ENCODE measurements at regions not wholly inside any gene's neighbourhood (a gene's known extent, or its start where the extent isn't known, plus 50 kb on each side); places are given as distances from the start of the nearest gene placed in this dataset.
"Not testable (repeated sequence)": the region's sequence is repeated elsewhere in the genome, so short reads cannot be mapped to it uniquely, and the experiment has no call there.

DNA sequence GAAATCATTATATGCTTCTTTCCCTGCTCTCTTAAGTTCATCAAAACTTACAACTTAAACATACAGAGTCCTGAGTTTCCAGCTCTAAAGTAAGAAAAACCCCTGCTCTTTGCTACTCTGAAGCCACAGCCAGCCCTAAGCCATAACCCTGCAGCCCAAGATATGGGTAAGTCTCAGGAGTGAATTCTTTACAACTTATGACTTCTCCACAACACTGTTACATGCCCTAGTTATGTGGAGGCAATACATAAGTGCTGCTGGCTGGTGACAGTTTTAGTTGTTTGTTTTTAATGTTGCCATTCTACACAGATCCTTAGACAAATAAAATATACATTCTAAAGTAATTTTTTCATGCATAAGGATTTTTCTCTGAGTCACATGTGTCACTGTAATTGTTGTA lies 100.2 kb downstream of the FBXO8 start:
- no peak for DNase-seq

DNA sequence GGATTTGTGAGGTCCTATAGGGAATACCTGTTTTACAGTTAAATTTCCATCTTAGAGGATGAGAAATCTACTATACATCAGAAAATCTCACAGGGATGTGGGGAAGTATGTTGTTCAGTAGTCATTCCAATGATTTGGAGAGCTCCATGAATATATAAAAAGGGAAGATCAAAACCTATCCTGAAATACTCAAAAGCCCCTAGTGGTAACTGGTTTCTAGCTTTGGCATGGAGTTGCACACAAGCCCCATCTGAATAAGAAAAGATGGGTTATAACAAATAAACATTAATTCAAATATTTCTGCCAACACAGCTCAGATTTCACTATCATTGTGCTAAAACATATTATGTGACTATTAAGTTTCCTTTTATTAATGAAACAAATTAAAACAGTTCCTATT lies 101.6 kb downstream of the FBXO8 start:
- DNase-seq: no peak

DNA sequence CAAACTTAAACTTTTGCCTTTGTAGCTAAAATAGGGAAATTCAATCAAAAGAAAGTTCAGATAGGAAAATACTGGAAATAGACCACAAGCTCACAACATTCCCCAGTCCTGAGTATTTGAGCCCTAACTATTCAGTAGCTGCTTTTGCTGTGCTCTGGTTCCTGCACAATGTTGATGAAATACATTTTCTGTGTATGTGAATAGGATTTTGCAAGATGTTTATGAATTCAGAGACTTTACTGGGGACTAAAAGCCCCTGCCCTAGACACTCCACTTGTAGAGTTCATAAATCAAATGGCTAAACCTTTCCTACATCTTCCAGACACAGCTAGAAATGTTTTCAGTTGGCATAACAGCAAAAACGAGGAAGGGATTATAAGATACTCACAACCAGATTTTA lies 105.9 kb downstream of the FBXO8 start:
- DNase-seq: no peak

DNA sequence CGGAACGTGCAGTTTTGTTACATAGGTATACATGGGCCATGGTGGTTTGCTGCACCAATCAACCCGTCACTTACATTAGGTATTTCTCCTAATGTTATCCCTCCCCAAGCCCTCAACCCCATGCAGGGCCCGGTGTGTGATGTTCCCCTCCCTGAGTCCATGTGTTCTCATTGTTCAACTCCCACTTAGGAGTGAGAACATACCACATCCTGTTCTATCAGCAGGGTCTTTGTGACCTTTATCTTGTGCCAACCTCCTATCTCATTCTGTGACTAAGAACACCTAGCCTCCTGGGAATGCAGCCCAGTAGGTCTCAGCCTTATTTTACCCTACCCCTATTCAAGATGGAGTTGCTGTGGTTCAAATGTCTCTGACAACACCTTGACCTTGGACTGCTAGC lies 107.6 kb downstream of the FBXO8 start:
- DNase-seq: not testable (repeated sequence)

DNA sequence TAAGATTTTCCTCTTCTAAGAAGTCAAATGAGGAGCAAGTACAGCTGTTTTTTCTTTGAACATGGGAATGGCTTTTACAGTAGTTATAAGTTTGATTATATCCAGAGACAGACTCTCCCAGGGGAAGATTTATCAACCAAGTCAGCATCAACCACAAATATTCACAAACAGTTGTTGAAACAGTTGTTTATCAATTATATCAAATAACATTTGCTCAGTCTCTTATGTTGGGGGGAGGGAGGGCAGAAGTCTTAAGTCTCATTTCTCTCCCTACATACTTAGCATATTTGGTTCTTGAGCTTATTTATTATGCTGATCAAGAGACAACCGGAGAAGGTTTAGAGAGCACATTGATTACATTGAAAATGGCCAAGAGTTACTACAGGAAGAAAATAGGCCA lies 110.1 kb downstream of the FBXO8 start:
- DNase-seq: no peak

DNA sequence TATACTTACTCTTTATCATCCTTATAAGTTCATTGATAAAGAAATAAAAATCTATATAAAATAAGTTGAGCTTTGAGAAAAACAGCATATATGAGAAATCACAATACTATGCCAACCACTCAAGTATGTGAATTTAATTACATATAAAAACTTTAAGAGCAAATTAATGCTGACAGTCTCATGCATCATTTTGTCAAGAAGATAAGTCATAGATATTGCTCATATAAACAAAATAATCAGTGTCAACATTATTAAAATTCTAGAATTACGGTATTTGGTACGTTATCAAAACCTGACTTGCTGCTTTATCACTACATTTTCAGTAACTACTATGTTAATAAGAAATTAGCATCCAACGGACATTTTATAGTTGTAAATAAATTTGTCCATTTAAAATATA lies 111.2 kb downstream of the FBXO8 start:
- no peak for DNase-seq

DNA sequence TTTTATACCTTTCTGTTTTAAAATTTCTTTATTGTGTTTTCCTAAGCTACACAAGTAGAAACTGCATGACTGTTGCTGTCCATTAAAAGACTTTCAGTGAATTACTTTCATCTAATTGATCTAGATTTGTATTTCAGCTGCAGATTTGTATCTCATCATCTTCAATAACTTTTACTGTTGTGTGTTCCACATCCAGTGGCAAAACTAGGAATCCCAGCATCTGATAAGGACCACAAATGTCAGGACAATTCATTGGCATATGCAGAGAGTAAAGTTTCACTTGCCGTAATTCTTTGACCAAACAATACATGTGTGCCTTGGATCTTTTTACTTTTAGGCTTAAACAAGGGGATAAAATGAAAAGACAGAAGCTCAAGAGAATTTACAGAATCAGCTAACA lies 112.6 kb downstream of the FBXO8 start:
- no peak for DNase-seq

DNA sequence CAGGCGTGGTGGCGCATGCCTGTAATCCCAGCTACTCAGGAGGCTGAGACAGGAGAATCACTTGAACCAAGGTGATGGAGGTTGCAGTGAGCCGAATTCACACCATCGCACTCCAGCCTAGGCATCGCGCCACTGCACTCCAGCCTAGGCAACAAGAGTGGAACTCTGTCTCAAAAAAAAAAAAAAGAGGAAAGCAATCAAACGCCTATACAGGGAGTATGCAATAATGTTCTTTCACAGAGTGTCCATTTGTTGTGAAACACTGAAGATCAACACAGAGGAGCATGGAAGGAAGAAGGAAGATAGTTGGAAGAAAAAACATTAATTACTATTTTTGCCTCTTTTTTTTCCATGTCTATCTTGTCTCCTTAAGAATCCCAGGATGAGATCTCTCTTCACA lies 113.4 kb downstream of the FBXO8 start:
- DNase-seq: no peak

DNA sequence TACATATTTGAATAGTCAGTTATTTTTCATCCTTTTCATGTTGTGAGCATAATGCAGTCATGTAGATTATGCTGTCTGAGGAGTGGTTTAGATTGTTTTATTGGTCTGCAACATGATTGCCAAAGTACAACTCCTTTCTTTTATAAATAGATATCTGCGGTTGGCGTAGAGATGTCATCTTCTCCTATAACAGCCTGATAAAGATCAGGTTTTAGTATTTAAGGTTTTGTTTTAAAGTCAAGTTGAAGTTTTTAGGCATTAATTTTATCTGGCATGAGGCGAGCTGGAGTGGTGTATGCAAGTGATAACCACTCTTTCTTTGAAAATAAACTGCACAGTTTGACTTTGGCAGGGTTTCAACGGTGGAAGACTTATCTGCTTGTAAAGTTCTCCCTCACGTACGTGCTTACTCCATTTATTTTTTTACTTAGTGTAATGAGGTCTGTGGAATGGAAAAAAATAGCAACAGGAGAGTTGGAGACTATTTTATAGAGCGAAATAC lies 126.3 kb downstream of the FBXO8 start:
- DNase-seq: no peak

DNA sequence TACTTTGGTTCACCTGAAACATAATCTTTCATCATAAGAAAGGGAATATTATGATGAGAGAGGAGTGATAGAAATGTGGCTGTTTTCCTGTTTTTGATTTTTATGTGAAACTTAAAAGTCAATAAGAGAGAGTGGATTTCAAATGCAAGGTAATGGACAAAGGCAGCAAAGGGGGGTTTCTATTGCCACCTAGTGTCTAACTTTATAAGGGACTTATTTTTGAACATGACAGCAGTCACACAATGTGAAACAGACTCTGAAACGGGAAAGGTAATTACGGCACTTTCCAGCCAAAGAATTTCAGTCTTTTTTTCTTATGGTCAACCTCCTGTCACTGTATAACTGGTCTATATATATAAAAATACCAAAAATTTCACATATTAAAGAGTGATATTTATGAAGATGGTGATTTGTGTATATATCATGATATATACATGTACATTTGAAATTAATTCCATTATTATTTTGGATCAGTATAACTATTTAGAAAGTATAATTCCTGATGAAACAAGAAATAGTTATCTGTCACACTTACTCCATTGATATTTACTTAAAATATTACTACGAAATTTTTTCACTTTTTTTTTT lies 127.1 kb downstream of the FBXO8 start:
- no peak for DNase-seq

DNA sequence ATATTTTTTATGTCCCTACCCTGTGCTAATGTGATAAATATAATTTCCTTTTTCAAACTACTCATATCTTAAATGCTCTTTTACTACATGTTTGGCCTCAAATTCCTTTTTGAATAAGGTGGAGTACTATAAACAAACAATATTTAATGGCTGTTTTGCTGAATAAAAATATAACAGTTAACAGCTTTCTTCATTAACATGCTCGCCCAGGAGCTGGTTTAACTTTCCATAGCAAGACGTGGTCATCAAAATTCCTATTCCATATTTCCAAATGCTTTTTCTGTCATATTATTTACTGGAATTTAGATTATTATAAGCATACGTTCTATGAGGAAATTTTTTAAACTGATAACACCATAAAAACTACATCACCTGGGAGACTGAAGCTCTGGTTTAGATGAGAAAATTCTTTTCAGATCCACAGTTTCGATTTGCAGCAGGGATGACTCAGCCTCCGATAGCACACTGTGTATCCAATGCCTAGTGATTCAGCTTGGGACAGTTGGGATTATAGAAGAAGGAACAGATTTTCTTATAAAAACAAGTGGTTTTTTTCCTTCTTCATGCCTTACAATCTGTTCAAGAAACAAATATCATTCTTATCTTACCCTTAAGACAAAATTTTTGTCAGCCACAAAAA lies 129.1 kb downstream of the FBXO8 start:
- no peak for DNase-seq

DNA sequence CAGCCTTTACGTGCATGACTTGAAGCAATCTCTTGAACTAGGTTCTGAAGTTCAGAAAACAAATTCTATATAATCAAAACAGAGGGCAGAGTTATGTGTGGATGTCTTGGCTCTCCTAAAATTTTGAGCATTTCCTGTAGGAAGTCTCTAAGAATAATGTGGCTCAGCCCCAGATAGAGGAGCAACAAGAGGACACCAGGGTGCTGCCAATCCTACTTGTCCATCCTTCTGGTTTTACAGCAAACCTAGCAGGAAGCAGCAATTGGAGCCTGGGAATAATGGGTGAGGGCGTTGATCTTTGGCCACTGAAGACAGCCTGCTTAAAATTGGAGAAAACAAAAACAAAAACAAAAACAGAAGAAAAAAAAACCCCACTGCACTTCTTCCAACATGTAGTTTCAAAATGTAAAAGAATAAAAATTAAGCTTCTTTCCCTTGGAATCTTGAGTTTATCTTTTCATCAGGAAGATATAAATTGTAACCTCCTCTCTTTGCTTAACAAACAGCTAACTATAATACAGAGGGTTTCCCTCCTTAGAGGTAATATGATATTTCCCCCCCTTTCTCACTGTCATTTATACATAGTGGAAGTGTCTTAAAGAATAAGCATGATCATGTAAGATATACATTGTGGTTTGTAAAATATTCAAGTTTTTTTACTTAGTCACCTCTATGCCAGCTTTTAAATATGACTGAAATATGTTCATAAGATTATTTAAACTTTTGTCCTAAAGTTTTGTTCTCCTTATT lies 130.6 kb downstream of the FBXO8 start:
- DNase-seq: no peak

DNA sequence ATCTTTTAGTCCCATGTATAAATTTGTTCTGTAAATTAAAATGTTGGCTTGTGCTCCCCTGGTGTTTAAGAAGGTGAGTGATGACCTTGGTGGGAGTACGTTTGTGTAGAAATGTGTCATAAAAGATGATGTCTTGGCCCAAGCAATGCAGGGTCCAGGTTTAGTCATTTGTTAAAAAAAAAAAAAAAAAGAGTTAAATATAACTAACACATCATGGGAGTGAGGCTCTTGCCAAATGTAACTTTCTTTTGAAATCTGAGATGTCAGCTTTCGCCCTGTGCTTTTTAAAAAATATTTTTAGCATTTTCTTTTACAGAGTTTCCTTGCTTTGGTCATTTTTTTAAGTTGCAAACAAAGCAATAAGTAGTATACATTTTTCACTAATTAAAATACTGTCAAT lies 135.6 kb downstream of the FBXO8 start:
- no peak for DNase-seq

DNA sequence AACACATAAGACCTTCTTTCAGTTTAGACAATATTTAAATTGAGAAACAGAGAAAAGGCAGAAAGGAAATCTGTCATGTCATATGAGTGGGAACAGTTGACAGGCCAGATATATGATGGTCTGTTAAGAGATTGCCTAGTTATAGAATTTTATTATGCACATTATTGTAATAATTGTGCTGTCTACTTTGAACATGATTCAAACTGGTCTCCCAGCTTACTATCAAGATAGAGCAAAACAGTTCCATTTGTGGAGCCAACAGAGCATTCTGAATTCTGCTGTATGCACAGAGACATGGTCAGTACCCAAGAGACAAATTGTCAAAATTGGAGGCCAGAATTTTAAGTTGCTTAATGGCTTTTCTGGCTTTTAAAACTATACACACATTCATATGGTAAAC lies 139.4 kb downstream of the FBXO8 start:
- DNase-seq: no peak

DNA sequence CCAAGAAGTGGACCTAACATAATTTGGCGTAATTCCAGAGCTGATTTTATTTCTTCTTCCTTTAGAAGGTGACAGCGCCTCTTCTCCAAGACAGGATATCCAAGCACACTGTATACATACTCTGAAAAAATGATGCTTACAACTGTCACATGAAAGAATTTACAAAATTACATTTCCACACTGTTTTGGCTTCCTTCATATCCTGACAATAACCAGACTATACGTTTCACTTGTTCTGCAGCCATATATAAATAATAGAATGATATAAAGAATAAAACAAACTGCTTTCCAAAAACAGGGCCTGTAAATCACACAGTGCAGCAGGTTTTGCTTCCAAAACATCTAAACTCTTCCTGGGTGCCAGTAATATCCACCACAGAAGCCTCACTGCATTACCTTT lies 141.6 kb downstream of the FBXO8 start:
- DNase-seq: no peak

DNA sequence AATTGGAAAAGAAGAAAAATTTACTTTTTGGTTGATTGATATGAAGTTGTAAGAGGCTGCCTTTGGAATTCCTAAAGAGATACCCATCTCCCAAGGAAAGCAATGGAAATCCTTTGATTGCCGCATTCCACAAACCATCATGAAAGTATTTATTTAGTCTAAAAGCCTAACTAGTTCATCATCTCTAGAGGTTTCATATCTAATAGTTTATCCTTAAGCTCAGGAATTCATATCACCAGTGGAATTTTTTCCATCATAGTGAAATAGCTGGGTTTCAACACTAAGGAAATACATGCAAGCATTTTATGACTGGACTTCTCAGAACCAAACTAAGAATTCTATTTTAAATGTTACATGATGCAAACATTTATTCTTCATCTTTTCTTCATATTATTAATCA lies 144.9 kb downstream of the FBXO8 start:
- no peak for DNase-seq

DNA sequence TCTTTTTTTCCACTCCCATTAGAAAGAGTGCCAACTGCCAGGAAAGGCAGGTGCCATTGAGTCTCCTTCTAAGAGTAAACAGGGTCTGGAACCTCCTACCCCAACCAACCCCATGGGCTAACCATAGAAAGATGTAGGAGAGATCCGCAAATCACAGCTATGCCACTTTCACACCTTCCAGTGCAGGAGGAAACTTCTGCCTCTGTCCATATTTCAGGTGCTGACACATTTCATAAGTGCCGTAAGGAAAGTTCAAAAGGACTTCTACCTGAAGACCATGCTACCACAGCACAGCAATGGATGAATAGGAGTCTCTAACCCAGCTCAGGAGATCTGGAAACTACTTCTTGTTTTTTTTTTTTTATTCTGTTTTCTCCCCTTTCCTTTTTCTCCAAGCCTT lies 145.8 kb downstream of the FBXO8 start:
- no peak for DNase-seq

DNA sequence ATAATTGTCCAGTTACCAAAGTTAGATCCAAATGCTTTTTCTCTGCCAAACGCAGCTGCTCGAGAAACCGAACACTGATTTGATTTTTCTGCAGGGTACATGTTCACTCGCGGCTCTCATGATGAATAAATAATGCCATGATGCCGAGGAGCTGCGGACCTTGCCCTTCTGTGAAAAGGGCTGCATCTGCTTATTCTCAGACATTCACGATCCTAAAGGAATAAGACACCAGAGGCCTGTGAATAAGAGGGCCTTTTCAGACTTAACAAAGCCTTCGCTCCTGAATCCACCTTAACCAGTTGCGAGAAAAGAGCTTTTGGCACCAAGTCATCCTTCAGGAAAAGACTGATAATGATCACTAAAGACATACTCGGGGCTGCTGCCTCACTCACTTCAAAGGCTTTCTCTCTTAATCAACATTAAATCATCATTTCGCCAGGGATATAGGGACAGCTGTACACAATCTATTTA lies 147.5 kb downstream of the FBXO8 start:
- DNase-seq: peak in 1 of 14 donors; percentile 11

DNA sequence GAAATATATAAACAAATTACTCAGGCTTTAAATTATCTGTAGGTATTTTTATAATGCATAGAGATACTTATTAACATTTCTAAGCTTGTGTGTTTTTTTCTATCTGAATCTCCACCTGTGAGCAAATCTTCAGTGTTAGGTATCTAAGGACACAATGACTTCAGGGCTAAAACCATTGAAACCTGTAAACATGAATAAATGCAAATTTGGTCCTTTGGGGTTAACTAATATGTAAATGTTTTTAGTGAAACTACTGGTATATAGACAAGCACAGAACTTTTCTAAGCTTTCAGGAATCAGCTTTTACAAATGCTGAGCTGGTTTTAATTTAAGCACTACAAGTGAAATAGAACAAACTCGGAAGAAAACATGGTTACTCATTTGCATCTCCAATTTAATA lies 147.9 kb downstream of the FBXO8 start:
- no peak for DNase-seq

DNA sequence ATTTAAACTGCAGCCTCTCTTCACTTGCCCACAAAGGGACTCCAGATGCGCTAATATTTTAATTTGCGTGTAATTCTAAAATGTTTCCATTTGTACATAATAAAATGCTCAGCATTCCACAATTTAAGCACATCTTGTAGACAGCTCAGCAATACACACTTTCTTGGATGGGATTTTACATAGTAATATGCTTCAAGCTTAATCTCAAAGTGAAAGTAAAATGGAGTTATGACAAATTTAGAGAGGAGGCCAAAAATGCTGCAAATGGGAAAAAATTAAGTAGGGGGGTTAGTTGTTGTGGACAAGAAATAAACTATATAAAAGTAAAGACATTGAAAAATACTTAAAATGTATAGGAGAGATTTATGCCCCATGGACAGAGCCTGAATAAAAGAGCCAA lies 149.1 kb downstream of the FBXO8 start:
- DNase-seq: no peak

DNA sequence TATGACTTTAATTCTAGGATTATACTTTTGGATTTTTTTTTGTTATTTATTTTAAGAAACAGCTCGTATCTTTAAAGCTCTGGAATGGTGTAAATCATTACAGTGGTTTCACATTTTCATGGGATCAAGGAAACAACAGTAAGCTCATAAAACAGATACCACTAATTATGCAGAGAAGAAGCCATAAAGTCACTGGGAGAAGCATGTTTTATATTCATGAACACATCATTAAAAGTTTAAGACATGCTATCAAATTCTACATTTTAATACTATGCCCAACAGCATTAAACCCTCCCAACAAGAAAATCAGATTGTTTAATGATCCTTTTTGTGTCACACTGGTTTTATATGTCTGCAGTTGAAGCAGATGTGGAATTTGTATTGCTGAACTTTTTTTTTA lies 149.9 kb downstream of the FBXO8 start:
- no peak for DNase-seq

DNA sequence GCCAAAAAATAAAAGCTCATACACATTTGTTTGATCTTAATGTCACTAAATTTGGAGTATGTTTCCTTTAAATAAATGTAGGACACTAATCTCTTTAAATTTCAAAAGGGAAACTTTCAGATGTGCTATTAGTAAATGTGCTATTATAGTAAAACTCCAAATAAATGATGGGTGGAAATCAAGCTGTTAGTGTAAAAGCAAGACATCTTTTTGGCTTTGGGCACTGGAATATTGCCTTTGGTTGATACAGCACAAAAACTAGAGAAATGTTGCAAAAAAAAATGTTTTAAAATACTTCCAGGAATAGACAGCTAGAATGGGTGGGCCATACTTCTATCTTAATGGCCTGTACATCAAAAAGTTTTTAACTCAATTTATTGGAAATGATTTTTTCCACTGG lies 151.6 kb downstream of the FBXO8 start:
- no peak for DNase-seq

DNA sequence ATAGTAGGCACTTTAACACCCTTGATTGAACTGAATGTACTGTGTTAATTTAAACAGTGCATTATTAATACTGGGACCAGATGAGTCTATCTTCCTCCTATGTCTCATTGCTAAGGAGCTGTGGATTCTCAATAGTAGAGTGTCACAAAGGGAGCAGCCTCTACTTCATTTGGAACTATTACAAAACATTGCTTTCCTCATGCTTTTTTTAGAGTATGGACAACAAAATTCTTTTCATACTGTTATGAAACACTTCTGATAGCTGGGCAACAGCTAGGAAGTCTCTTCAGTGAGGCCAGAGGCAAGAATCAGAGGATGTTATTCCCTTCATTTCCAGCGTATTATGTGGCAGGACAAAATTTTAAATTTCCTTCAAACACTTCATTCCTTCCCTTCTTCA lies 160.8 kb downstream of the FBXO8 start:
- no peak for DNase-seq

All from C1 segment of cervical spinal cord (tissue), 14 donors.